Endothelial cell of umbilical vein (primary cell): ENCODE measurements at regions not wholly inside any gene's neighbourhood (a gene's known extent, or its start where the extent isn't known, plus 50 kb on each side); places are given as distances from the start of the nearest gene placed in this dataset.

Experiments used
- BruUV-seq: library from RNA; stranded (reverse); fragments of 400-500 nt; replicated peaks from 2 replicates; lab custom pipeline; 2021; lab: Mats Ljungman, UMichigan
- CTCF ChIA-PET: fragments of 300-600, 350-600 bp; sonication (Branson Sonifier 250); formaldehyde crosslinking; loops from one replicate; lab custom pipeline; 2021; ENCODE audit warnings: antibody characterized with exemption, inconsistent platforms; lab: Charles Lee
- POLR2A ChIA-PET: fragments of 300-600, 350-600 bp; sonication (Branson Sonifier 250); formaldehyde crosslinking; loops from one replicate; lab custom pipeline; 2021; ENCODE audit warnings: antibody characterized with exemption, inconsistent platforms; lab: Charles Lee
- DNase-seq: peaks from one replicate; pipeline ENCODE4 v3.0.0-alpha.2; 2011; ENCODE audit warnings: low read depth, low spot score
- FAIRE-seq: peaks from 2 replicates; lab custom pipeline; 2011; peaks lifted over from hg19 to GRCh38; lab: Jason Lieb, UNC
- H2AFZ ChIP-seq: 2 replicates; pipeline ENCODE4 v1.6.0; 2012; ENCODE audit warnings: low read depth, low read length, control low read depth, inconsistent platforms
- H3K27ac ChIP-seq: 2 replicates; pipeline ENCODE4 v1.5.1; 2011; ENCODE audit warnings: low read depth, mild to moderate bottlenecking, control low read depth, low read length, moderate library complexity; ENCODE audit not compliant: insufficient read depth
- H3K27me3 ChIP-seq, 2 experiments: 2 replicates each; pipeline versions ENCODE4 v1.6.0 to v1.6.1; 2011; ENCODE audit warnings: low read length in 2 of 2, mixed read lengths in 1 of 2; ENCODE audit not compliant: control insufficient read depth in 2 of 2, insufficient read depth in 2 of 2
- H3K36me3 ChIP-seq, 2 experiments: 2 replicates in 1 of 2; 3 replicates in 1 of 2; pipeline ENCODE4 v1.5.1; 2011; ENCODE audit warnings: low read length in 2 of 2, mild to moderate bottlenecking in 1 of 2, moderate library complexity in 1 of 2; ENCODE audit not compliant: control insufficient read depth in 2 of 2, insufficient read depth in 2 of 2; ENCODE audit errors: extremely low read depth in 1 of 2
- H3K4me1 ChIP-seq: 3 replicates; pipeline ENCODE4 v1.5.1; 2011; ENCODE audit warnings: mild to moderate bottlenecking, low read length; ENCODE audit not compliant: control insufficient read depth, insufficient read depth; ENCODE audit errors: extremely low read depth
- H3K4me2 ChIP-seq: 2 replicates; pipeline ENCODE4 v1.6.1; 2011; ENCODE audit warnings: low read length, control low read depth, mixed read lengths; ENCODE audit not compliant: insufficient read depth
- H3K4me3 ChIP-seq, 3 experiments: fragments of 200-600 bp in 1 of 3; sonication (generic), shearing (Covaris generic) in 1 of 3; replicated peaks in 1 of 3; 2 replicates each; pipeline ENCODE4 v1.5.1; 2011 to 2016; ENCODE audit warnings: control low read depth in 3 of 3, low read length in 3 of 3, mild to moderate bottlenecking in 2 of 3, inconsistent platforms in 1 of 3, low read depth in 1 of 3, moderate library complexity in 1 of 3; ENCODE audit not compliant: insufficient read depth in 1 of 3
- H3K79me2 ChIP-seq: 2 replicates; pipeline ENCODE4 v1.6.0; 2012; ENCODE audit warnings: low read length, inconsistent platforms; ENCODE audit not compliant: control insufficient read depth, insufficient read depth
- H3K9ac ChIP-seq: replicated peaks from 2 replicates; pipeline ENCODE3; 2011; ENCODE audit warnings: low read length, control low read depth; ENCODE audit not compliant: insufficient read depth; ENCODE audit errors: extremely low read depth
- H3K9me1 ChIP-seq: replicated peaks from 3 replicates; pipeline ENCODE4 v1.6.0; 2011; ENCODE audit warnings: mild to moderate bottlenecking, low read length; ENCODE audit not compliant: control insufficient read depth, insufficient read depth; ENCODE audit errors: extremely low read depth
- H3K9me3 ChIP-seq: replicated peaks from 2 replicates; pipeline ENCODE4 v1.5.1; 2012; ENCODE audit warnings: low read length, inconsistent platforms; ENCODE audit not compliant: control insufficient read depth, insufficient read depth
- H4K20me1 ChIP-seq: replicated peaks from 2 replicates; pipeline ENCODE3; 2011; ENCODE audit warnings: mild to moderate bottlenecking, low read length; ENCODE audit not compliant: control insufficient read depth, insufficient read depth; ENCODE audit errors: extremely low read depth
- EZH2 ChIP-seq: IDR thresholded peaks from 2 replicates; pipeline ENCODE4 v1.6.1; 2012; ENCODE audit warnings: borderline replicate concordance, low read depth, mild to moderate bottlenecking, moderate library complexity, low read length, inconsistent platforms; ENCODE audit not compliant: severe bottlenecking
- FOS ChIP-seq: IDR thresholded peaks from 2 replicates; pipeline ENCODE4 v1.6.1; 2011; ENCODE audit warnings: mild to moderate bottlenecking, low read length, moderate library complexity, borderline replicate concordance; ENCODE audit not compliant: insufficient read depth
- JUN ChIP-seq: IDR thresholded peaks from 2 replicates; pipeline ENCODE4 v1.6.1; 2011; ENCODE audit warnings: borderline replicate concordance, low read depth; ENCODE audit not compliant: insufficient read length, insufficient read depth
- POLR2A ChIP-seq: IDR thresholded peaks from 2 replicates; pipeline ENCODE4 v1.6.1; 2012; ENCODE audit warnings: low read depth, mild to moderate bottlenecking, control low read depth, low read length
- POLR2AphosphoS5 ChIP-seq: IDR thresholded peaks from 2 replicates; pipeline ENCODE4 v1.6.1; 2012; ENCODE audit warnings: low read depth, mild to moderate bottlenecking, control low read depth, low read length, moderate library complexity; ENCODE audit not compliant: insufficient read depth
- dilution Hi-C: fragments of 300-500 bp; cut with MboI; formaldehyde crosslinking; loops from one replicate; pipeline ENCODE4 v1.15.0; 2019; ENCODE audit warnings: low sequenced_read_pairs; ENCODE audit not compliant: extremely low pct_ligation_motif_present
- intact Hi-C: fragments of 100-400 bp; cut with micrococcal nuclease; formaldehyde crosslinking; loops from one replicate; pipeline ENCODE4 v1.10.0; 2022
- TF ChIP-seq, protein P1 (sequence below): IDR thresholded peaks from 2 replicates; pipeline ENCODE4 v1.6.1; 2011; ENCODE audit not compliant: insufficient read depth, insufficient read length

DNA sequence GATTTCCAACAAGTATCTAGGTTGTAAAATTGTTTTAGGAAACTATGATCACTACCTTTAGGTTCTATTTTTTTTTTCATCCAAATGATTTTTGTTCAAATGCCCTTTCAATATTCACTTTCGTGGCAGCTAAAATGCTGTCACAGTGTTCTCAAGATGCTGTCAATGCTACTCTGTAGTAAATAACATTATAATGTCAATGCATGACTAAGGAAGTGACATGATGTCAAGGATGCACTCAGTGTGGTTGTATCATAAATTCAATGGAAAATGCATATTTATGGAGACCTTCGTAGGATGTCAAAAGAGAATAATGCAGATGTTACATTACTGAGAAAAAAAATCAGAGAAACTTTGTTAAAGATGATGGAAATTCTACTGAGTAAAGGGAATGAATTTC, 673.8 kb downstream of the ANKRD7 start:
- no peak for DNase-seq
- intact Hi-C loops, result no loop called here

DNA sequence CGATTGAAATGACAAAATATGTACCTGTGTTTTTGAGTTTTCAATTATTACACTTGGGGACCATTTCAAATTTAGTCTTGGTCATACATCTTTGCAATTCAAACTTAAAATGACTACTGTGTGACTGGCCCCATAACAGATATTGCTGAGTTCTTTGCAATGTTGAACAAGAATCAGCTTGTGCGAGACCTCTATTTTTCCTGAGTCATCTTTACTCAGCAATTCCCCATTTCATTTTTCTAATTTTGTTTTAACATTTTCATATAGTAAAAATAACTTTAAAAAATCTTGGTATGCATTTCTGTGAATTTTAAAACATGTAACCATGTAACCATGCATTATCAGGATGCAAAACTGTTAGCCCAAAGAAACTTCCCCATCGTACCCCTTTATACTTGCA, 678.1 kb downstream of the ANKRD7 start:
- dilution Hi-C loops, result no loop called here
- Histone ChIP-seq H3K36me3 (no peaks in the 10 kb centered on the region), H2AFZ (no peak overlapping the region), H4K20me1 (no peaks in the 10 kb centered on the region), H3K9me1 (no peaks in the 10 kb centered on the region), H3K9me3 (no peaks in the 10 kb centered on the region), H3K9ac (no peak overlapping the region), H3K27ac (no peak overlapping the region), H3K4me2 (no peak overlapping the region), H3K79me2 (no peaks in the 10 kb centered on the region), H3K4me1 (no peaks in the 10 kb centered on the region), H3K27me3 (no peaks in the 10 kb centered on the region), H3K4me3 (no peak overlapping the region)
- no TSS peak for BruUV-seq
- ChIA-PET POLR2A (no interaction called here), CTCF (no interaction called here)
- intact Hi-C loops, result no loop called here
- no peak for DNase-seq
- TF ChIP-seq FOS (no peak), POLR2AphosphoS5 (no peak), POLR2A (no peak), JUN (no peak)
- TF ChIP-seq, protein P1, sequence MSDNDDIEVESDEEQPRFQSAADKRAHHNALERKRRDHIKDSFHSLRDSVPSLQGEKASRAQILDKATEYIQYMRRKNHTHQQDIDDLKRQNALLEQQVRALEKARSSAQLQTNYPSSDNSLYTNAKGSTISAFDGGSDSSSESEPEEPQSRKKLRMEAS, result no peak
- FAIRE-seq, result no peak

More for the DNA sequence above, 673.8 kb downstream of the ANKRD7 start:
- no TSS peak for BruUV-seq
- POLR2A ChIA-PET, result no interaction called here
- Histone ChIP-seq H3K36me3 (no peaks in the 10 kb centered on the region), H4K20me1 (no peaks in the 10 kb centered on the region), H3K4me1 (no peaks in the 10 kb centered on the region), H3K9ac (no peak overlapping the region), H3K9me3 (no peaks in the 10 kb centered on the region), H3K27ac (no peak overlapping the region), H3K27me3 (no peaks in the 10 kb centered on the region), H3K79me2 (no peaks in the 10 kb centered on the region), H3K4me3 (no peak overlapping the region), H3K4me2 (no peak overlapping the region), H3K9me1 (no peaks in the 10 kb centered on the region), H2AFZ (no peak overlapping the region)
- FAIRE-seq, result no peak
- no peak for TF ChIP-seq POLR2AphosphoS5
- TF ChIP-seq EZH2, result no peak
- dilution Hi-C loops, result no loop called here
- CTCF ChIA-PET, result no interaction called here
